ENCODE measurements at regions not wholly inside any gene's neighbourhood (a gene's known extent, or its start where the extent isn't known, plus 50 kb on each side); places are given as distances from the start of the nearest gene placed in this dataset.

GRCh38 chr1:90322186-90322585 is 327.3 kb downstream of the ZNF326 start:
- DNase-seq (ENCODE audit: insufficient read length, low spot score) (no peak), FAIRE-seq (no peak)
- TF ChIP-seq POLR2AphosphoS5 (IDR thresholded peaks at IDR 0.05; ENCODE audit: low read depth, low read length) (no peak), PAX5 (IDR thresholded peaks at IDR 0.05; ENCODE audit: insufficient read depth, low read length, severe bottlenecking) (no peak), SPI1 (IDR thresholded peaks at IDR 0.05; ENCODE audit: low read depth, low read length) (no peak), TAF1 (IDR thresholded peaks at IDR 0.05; ENCODE audit: low read depth, low read length) (no peak), POLR2A (IDR thresholded peaks at IDR 0.05; ENCODE audit: low read depth, low read length) (no peak), POU2F2 (IDR thresholded peaks at IDR 0.05; ENCODE audit: low read depth, low read length) (no peak)

GRCh38 chr1:90319918-90320317 is 325.0 kb downstream of the ZNF326 start:
- no peak for DNase-seq (ENCODE audit: insufficient read length, low spot score)
- no peak for TF ChIP-seq POU2F2 (IDR thresholded peaks at IDR 0.05; ENCODE audit: low read depth, low read length)
- no peak for TF ChIP-seq PAX5 (IDR thresholded peaks at IDR 0.05; ENCODE audit: insufficient read depth, low read length, severe bottlenecking)
- no peak for TF ChIP-seq SPI1 (IDR thresholded peaks at IDR 0.05; ENCODE audit: low read depth, low read length)
- no peak for FAIRE-seq

- DNase-seq (ENCODE audit: insufficient read length, low spot score) = no peak
- FAIRE-seq = no peak
- no peak for TF ChIP-seq POLR2A (IDR thresholded peaks at IDR 0.05; ENCODE audit: low read depth, low read length)
- no peak for TF ChIP-seq SPI1 (IDR thresholded peaks at IDR 0.05; ENCODE audit: low read depth, low read length)
- no peak for TF ChIP-seq POLR2AphosphoS5 (IDR thresholded peaks at IDR 0.05; ENCODE audit: low read depth, low read length)
- no peak for TF ChIP-seq TAF1 (IDR thresholded peaks at IDR 0.05; ENCODE audit: low read depth, low read length)
- TF ChIP-seq PAX5 (IDR thresholded peaks at IDR 0.05; ENCODE audit: insufficient read depth, low read length, severe bottlenecking) = no peak
- TF ChIP-seq POU2F2 (IDR thresholded peaks at IDR 0.05; ENCODE audit: low read depth, low read length) = no peak
Measured at GRCh38 chr1:90318431-90318830, 323.5 kb downstream of the ZNF326 start.

DNA sequence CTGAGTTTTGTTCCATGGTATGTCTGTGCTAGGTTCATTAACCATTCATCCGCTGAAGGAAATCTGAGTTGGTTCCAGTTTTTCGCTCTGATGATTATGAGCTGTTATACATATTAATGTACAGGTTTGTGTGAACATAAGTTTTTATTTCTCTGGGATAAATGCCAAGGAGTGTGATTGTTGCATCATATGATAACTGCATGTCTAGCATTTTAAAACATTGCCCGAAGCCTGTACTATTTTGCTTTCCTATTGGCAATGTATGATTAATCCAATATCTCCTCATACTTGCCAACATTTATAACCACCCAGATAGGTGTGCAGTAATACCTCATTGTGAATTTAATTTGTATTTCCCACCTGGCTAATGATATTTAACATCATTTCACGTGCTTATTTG is 322.7 kb downstream of the ZNF326 start:
- FAIRE-seq (no peak), DNase-seq (ENCODE audit: insufficient read length, low spot score) (no peak)
- TF ChIP-seq SPI1 (IDR thresholded peaks at IDR 0.05; ENCODE audit: low read depth, low read length) = no peak
- no peak for TF ChIP-seq POU2F2 (IDR thresholded peaks at IDR 0.05; ENCODE audit: low read depth, low read length)
- no peak for TF ChIP-seq POLR2A (IDR thresholded peaks at IDR 0.05; ENCODE audit: low read depth, low read length)
- TF ChIP-seq PAX5 (IDR thresholded peaks at IDR 0.05; ENCODE audit: insufficient read depth, low read length, severe bottlenecking) = no peak
- no peak for TF ChIP-seq POLR2AphosphoS5 (IDR thresholded peaks at IDR 0.05; ENCODE audit: low read depth, low read length)
- TF ChIP-seq TAF1 (IDR thresholded peaks at IDR 0.05; ENCODE audit: low read depth, low read length) = no peak

DNA sequence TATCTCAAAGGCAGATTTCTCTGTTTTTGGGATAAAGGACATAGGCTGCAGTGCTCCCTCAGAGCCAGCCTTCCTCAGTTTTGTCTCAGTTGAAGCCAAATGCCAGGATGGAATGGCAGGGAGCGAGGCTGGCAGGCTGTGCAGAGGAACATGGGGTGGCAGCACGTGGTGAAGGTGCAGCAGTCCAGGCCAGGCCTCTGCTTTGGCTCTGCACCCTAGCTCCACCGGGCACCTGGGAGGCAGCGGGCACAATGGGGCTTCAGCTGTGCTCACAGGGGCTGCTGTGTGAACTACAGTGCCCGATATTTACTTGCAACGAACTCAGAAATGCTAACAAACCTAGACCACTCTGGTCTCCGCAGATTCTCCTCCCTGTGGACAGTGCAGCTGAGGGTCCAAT is 319.6 kb downstream of the ZNF326 start:
- DNase-seq (ENCODE audit: insufficient read length, low spot score) (no peak), FAIRE-seq (no peak)
- TF ChIP-seq SPI1 (IDR thresholded peaks at IDR 0.05; ENCODE audit: low read depth, low read length) (no peak), PAX5 (IDR thresholded peaks at IDR 0.05; ENCODE audit: insufficient read depth, low read length, severe bottlenecking) (no peak), TAF1 (IDR thresholded peaks at IDR 0.05; ENCODE audit: low read depth, low read length) (no peak), POU2F2 (IDR thresholded peaks at IDR 0.05; ENCODE audit: low read depth, low read length) (no peak), POLR2AphosphoS5 (IDR thresholded peaks at IDR 0.05; ENCODE audit: low read depth, low read length) (no peak), POLR2A (IDR thresholded peaks at IDR 0.05; ENCODE audit: low read depth, low read length) (no peak)

DNA sequence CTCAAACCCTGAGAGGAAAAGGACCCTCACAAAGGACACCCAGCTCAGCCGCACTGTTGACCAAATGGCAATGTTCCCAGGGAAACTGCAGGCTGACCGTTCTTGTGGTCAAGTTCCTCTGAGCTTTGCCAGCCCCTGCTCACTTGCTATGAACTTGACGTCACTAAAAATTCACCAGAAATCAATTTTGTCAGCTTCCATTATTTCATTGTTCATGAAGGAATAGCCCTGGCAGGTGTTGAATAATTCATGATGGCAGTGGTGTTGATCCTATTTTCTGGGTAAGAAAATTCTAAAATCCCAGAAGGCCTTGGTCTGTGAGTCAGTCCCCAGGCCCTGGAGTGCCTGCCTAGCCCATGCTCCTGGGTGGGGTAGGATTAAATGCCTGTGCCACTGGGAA is 318.9 kb downstream of the ZNF326 start:
- FAIRE-seq (no peak), DNase-seq (ENCODE audit: insufficient read length, low spot score) (no peak)
- TF ChIP-seq TAF1 (IDR thresholded peaks at IDR 0.05; ENCODE audit: low read depth, low read length) = no peak
- no peak for TF ChIP-seq SPI1 (IDR thresholded peaks at IDR 0.05; ENCODE audit: low read depth, low read length)
- TF ChIP-seq PAX5 (IDR thresholded peaks at IDR 0.05; ENCODE audit: insufficient read depth, low read length, severe bottlenecking) = no peak
- no peak for TF ChIP-seq POU2F2 (IDR thresholded peaks at IDR 0.05; ENCODE audit: low read depth, low read length)
- TF ChIP-seq POLR2AphosphoS5 (IDR thresholded peaks at IDR 0.05; ENCODE audit: low read depth, low read length) = no peak
- no peak for TF ChIP-seq POLR2A (IDR thresholded peaks at IDR 0.05; ENCODE audit: low read depth, low read length)

GRCh38 chr1:90309806-90310205 is 314.9 kb downstream of the ZNF326 start:
- DNase-seq (ENCODE audit: insufficient read length, low spot score) (no peak), FAIRE-seq (no peak)
- TF ChIP-seq PAX5 (IDR thresholded peaks at IDR 0.05; ENCODE audit: insufficient read depth, low read length, severe bottlenecking) (no peak), POU2F2 (IDR thresholded peaks at IDR 0.05; ENCODE audit: low read depth, low read length) (no peak), TAF1 (IDR thresholded peaks at IDR 0.05; ENCODE audit: low read depth, low read length) (no peak), POLR2AphosphoS5 (IDR thresholded peaks at IDR 0.05; ENCODE audit: low read depth, low read length) (no peak), SPI1 (IDR thresholded peaks at IDR 0.05; ENCODE audit: low read depth, low read length) (no peak), POLR2A (IDR thresholded peaks at IDR 0.05; ENCODE audit: low read depth, low read length) (no peak)

DNA sequence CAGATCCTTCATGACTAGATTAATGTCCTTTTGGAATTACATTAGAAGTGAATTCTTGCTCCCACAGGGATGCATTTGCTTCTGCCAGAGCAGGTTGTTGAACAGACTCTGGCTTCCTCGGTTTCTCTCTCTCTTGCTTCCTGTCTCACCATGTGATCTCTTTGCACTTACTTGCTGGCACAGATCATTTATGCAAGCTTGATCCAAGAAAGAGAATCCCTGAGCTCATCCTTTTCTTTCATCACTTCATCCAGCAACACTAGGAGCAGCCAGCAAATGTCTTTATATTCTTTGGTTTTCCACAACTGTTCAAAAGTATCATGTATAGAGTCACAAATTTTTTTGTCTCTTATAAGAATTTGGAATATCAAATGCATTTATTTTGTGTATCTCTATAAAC is 313.5 kb downstream of the ZNF326 start:
- FAIRE-seq (no peak), DNase-seq (ENCODE audit: insufficient read length, low spot score) (no peak)
- no peak for TF ChIP-seq PAX5 (IDR thresholded peaks at IDR 0.05; ENCODE audit: insufficient read depth, low read length, severe bottlenecking)
- TF ChIP-seq SPI1 (IDR thresholded peaks at IDR 0.05; ENCODE audit: low read depth, low read length) = no peak
- no peak for TF ChIP-seq TAF1 (IDR thresholded peaks at IDR 0.05; ENCODE audit: low read depth, low read length)
- no peak for TF ChIP-seq POLR2A (IDR thresholded peaks at IDR 0.05; ENCODE audit: low read depth, low read length)
- no peak for TF ChIP-seq POU2F2 (IDR thresholded peaks at IDR 0.05; ENCODE audit: low read depth, low read length)
- no peak for TF ChIP-seq POLR2AphosphoS5 (IDR thresholded peaks at IDR 0.05; ENCODE audit: low read depth, low read length)

DNA sequence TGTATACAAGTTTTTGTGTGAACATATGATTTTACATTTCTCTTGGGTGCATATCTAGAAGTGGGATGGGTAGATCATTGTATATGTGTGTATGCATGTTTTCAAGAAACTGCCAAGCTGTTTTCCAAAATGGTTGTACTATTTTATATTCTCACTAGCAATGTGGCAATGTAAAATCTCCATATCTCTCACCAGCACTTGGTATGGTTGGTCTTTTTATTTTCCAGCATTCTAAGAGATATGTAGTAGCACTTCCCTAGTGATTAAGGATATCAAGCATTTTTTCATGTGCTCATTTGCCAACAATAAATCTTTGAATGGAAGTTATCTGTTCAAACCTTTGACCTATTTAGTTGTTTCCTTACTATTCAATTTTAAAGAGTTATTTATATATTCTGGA is 310.7 kb downstream of the ZNF326 start:
- TF ChIP-seq PAX5 (IDR thresholded peaks at IDR 0.05; ENCODE audit: insufficient read depth, low read length, severe bottlenecking) (no peak), POLR2AphosphoS5 (IDR thresholded peaks at IDR 0.05; ENCODE audit: low read depth, low read length) (no peak), SPI1 (IDR thresholded peaks at IDR 0.05; ENCODE audit: low read depth, low read length) (no peak), POU2F2 (IDR thresholded peaks at IDR 0.05; ENCODE audit: low read depth, low read length) (no peak)
- FAIRE-seq (no peak), DNase-seq (ENCODE audit: insufficient read length, low spot score) (no peak)

- no peak for FAIRE-seq
- no peak for DNase-seq (ENCODE audit: insufficient read length, low spot score)
- TF ChIP-seq PAX5 (IDR thresholded peaks at IDR 0.05; ENCODE audit: insufficient read depth, low read length, severe bottlenecking) (no peak), POU2F2 (IDR thresholded peaks at IDR 0.05; ENCODE audit: low read depth, low read length) (no peak), TAF1 (IDR thresholded peaks at IDR 0.05; ENCODE audit: low read depth, low read length) (no peak), SPI1 (IDR thresholded peaks at IDR 0.05; ENCODE audit: low read depth, low read length) (no peak), POLR2A (IDR thresholded peaks at IDR 0.05; ENCODE audit: low read depth, low read length) (no peak), POLR2AphosphoS5 (IDR thresholded peaks at IDR 0.05; ENCODE audit: low read depth, low read length) (no peak)
Measured at GRCh38 chr1:90296327-90296726, 301.4 kb downstream of the ZNF326 start.
